Stimulated activated CD8-positive, alpha-beta memory T cell treated with anti-CD3 and anti-CD28 coated beads, Interleukin-15, amount 100 ng/mL, for 48 hours (primary cell): ENCODE measurements at regions not wholly inside any gene's neighbourhood (a gene's known extent, or its start where the extent isn't known, plus 50 kb on each side); places are given as distances from the start of the nearest gene placed in this dataset.
"Not testable (repeated sequence)": the region's sequence is repeated elsewhere in the genome, so short reads cannot be mapped to it uniquely, and the experiment has no call there.

Experiments
- DNase-seq, 2 donors: peaks; one replicate each; pipeline ENCODE4 v3.0.0-alpha.2; 2020; ENCODE audit warnings: low read depth in 2 of 2

DNA sequence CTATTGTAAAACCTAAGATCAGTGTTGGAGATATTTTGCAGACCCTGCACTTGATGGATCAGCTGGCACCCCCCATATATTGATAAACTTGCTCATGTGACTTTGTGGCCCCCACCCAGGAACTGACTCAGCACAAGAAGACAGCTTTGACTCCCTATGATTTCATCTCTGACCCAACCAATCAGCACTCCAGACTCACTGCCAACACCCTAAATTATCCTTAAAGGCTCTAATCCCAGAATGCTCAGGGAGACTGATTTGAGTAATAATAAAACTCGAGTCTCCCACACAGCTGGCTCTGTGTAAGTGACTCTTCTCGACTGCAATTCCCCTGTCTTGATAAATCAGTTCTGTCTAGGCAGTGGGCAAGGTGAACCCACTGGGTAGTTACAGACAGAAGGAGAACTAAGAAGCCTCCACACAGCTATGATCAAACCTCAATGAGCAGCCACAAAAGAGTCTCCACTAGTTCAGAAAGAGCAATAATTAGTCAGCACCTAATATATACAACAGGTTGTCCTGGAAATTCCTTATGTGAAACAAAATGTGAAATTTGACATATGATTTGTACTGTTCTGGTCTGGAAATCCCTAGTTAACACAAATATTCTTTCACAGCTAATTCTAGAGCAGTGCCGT lies 52.2 kb downstream of the ACTL7B start:
- DNase-seq, result no peak

DNA sequence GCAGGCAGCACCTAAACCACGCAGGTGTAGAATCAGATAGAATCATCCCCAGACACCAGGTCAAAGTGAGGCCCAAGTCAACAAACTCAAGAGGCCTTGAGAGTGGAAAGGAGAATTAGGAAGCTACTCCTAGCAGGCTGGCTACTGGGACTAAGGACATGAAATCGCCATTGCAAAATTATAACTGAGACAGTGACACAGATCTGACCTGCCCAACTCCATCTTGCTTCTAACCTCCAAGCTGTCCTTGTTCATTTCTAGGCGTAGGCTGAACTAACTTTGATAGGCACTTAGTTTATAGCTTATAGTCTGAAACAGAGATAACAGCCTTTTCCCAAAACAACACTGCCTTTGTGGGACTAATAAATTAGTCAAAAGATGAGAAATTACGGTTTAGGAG lies 52.8 kb downstream of the ACTL7B start:
- DNase-seq, result no peak

DNA sequence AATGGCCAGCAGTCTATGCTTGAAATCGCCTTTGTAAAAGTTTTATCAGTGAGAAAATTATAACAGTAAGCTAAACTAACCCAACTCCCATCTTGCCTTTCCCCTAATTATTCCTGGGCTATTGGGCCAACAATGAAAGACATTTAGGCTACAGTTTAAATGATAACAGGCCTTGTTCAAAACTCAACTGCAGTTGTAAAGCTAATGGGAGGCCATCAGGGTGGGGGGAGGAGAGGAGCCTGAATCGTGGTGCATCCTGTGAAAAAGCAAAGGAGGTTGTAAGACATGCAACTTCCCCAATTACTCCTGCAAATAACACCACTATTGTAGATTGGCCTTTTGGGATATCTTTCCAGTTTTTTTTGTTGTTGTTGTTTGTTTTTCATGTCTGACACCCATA lies 53.8 kb downstream of the ACTL7B start:
- no peak for DNase-seq

DNA sequence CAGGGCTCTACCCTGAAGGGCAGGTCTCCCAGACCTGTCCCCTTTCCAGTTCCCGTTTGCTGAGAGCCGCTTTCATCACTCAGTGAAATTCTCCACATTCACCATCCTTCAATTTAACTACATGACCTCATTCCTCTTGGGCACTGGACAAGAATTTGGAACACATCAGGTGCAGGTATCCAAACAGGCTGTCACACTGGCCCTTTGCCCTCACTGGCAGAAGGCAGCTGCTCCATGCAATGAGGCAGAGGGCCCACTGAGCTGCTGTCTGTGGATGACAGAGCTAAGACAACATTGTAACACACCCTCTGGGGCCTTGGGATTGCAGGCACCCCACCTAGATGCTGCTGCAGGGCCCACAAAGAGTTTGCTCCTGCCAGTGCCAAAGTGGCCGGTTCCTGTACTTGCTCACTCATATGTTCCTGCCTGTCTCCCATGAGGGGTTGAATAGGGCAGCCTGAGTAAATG lies 55.1 kb downstream of the ACTL7B start:
- DNase-seq, result no peak

- no peak for DNase-seq
Measured at GRCh38 chr9:108793573-108793972, 62.2 kb downstream of the ACTL7B start.

GRCh38 chr9:108789742-108790141 lies 66.0 kb downstream of the ACTL7B start:
- no peak for DNase-seq

DNA sequence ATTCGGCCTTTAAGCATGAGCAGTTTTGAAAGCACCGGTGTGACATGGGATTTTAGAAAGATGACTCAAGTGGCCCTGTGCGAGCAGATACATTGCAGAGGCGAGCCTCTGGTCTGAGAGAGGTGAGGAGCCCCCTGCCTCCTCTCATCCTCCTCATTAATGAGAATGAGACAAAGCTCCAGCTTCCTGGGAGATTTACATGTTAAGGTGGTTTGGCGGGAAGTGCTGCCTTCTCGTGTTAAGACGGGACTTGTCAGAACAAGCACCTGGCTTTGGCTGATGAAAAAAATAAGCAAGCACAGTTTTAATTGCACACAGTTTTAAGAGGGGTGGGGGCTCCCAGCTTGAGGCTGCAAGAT lies 68.1 kb downstream of the ACTL7B start:
- no peak for DNase-seq

GRCh38 chr9:108786901-108787689 lies 68.7 kb downstream of the ACTL7B start:
- no peak for DNase-seq

DNA sequence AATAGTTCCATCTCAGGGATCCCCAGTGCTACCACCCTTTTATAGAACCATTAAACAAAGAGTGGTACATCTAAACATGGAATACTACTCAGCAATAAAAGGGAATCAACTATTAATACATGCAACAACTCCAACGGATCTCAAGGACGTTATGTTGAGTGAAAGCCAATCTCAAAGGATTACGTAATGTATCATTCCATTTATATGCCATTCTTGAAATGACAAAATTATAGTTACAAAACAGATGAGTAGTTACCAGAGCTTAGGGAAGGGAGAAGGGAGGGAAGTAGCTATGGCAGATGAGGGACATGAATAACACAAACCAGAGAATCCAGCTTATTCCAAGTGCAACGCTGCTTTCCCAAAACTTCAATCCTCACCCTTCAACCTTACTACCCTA lies 69.5 kb downstream of the ACTL7B start:
- no peak for DNase-seq

DNA sequence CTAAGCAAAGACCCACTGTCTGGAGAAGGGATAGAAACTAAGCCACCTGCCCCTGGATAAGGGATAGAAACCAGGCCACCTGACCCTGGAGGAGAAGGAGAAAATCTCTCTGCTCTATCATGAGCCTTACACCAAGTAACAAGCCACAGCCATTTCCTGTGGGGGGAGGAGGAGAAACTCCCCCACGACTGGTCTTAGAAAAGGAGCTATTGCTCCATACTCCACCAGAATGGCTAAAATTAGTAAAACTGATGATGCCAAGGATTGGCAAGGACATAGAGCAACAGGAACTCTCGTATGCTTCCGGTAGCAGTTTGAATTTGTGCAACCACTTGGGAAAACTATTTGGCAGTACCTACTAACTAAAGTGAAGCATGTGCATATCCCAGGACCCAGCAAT lies 70.8 kb downstream of the ACTL7B start:
- DNase-seq, result no peak

GRCh38 chr9:108783731-108784495 lies 71.9 kb downstream of the ACTL7B start:
- no peak for DNase-seq

GRCh38 chr9:108783326-108783725 lies 72.5 kb downstream of the ACTL7B start:
- no peak for DNase-seq

DNA sequence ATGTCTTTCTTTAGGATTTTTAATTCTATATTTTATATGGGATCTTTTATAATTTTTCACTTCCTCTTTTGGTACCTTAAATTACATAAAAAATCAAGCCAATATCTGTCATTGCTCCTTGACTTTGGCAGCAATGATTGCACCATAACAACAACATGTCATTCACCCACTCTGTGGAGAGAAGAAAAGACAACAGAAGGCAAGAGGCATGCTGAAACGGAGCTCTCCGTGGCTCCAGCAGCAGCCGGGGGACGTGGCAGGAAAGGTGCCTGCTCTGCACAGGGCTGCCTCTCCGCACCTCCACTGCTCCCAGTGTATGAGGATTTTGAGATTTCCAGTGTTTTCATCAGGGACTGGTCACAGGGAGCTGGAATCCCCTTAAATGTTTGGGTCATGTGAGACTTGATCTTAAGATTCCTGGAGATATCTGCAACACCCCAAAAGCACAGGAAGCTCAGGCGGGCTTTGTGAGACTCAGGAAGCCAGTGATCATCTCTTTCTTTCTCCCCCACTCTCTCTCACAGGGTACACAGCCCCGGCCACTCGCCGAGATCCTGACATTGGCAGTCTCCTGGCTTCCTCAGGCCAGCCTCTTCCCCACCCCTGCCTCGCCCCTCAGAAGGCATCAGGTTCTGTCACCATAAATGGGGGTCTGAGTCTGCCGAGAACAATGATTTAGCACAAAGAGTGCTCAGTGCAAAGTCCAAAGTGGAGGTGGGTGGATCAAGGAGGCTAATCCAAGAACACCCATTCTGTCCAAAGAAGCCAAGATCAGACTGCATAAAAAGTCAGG lies 74.6 kb downstream of the ACTL7B start:
- DNase-seq, result no peak

- DNase-seq, result no peak
Measured at GRCh38 chr9:108779551-108780325, 76.0 kb downstream of the ACTL7B start.

DNA sequence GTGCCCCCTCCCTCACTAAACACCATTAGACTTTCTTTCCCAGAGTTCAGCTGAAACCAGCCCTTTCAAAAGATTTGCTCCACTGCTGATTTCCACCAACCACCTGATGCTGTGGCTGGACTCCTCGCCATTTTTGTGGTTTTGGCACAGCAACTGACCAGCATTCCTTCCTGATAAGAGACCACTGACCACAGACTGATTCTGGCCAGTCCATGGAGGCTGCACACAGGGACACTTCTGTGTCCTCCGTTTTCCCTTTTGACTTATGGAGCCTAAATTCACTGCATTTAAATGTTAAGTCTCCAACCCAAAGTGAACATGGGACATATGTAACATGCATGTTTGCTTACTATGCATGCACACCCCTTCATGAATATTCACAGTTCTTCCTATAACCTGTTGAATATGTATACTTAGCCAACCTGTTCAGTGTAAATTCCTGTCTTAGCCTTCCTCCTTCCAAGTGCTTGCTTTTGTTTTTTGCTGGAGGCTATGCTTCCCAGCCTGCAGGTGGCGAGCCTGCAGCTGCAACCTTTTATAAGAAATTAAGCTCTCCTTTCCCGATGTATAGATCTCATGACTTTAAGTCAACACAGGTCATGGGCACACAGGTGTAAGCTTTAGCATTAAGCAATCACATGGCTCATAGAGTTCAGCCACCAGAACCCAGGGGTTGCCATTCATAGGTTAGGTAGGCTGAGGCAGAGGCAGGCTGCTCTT lies 78.7 kb downstream of the ACTL7B start:
- DNase-seq, result no peak

DNA sequence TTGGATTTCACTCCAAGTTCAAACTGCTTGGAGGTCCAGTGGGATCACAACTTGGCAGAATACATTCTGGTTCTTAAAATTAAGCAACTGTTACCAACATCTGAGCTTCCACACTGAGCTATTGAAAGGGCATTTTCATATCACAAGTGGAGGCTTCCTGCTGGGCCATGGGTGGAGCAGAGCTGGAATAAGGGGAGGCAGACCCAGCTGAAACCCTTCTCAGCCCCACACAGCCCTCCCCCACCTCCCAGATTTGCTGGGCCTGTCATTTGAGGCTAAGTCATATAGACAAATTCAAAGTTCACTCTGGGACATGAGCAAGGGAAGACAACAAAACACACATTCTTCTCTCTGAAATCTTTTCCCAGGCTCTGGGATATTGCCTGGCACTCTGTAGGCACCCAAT lies 79.9 kb downstream of the ACTL7B start:
- no peak for DNase-seq

GRCh38 chr9:108774088-108774487 lies 81.7 kb downstream of the ACTL7B start:
- DNase-seq, result not testable (repeated sequence)

GRCh38 chr9:108772301-108772894 lies 83.4 kb downstream of the ACTL7B start:
- no peak for DNase-seq

DNA sequence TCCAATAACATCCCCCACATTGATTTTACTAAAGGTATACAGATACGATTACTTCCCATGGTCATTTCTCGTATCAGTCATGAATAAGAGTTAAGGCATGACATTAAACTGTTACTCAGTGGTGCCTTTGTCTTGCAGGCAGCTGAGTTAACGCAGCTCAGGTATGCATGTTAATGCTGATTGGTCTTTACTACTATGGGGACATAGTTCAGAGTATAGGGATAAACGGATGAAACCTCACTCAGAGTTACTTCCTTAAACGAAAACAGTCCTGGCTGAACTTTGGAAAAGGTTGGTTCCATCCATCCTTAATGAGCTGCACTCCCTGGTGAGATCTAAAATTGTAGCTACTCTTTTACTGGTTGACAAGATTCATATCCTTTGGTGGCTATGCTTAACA lies 87.0 kb downstream of the ACTL7B start:
- no peak for DNase-seq

GRCh38 chr9:108766626-108767161 lies 89.1 kb downstream of the ACTL7B start:
- no peak for DNase-seq
